ENCODE measurements at regions not wholly inside any gene's neighbourhood (a gene's known extent, or its start where the extent isn't known, plus 50 kb on each side); places are given as distances from the start of the nearest gene placed in this dataset.

DNA sequence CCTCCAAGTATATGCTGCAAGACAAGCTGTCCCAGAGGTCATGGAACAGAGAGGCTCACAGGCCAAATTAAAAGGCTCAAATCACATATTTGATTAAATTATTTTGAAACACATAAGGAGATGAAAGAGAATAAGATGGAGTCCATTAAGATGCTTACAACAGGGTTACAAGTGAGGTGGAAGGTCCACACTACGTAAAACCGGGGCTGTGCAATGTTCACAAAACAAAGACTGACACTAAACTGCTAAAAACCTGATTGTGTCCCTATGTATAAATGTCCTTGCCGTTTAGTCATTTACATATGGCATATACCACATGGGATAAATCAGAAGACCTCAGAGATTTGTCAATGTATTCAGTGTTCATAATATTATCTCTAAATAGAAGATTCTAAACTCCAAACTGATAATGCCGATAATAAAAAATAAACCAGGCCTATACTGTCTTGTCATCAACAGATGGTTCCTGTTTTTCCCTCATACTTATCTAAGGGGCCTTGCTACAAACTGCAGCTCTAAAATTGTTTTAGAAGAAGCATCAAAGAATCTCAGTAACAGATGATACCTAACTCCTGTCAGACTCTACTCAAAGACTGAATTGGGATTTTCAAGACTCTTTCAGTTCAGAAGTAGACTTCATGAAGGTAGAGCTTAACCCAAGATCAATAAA lies 51.8 kb upstream of the RIPOR2 start:
- Histone ChIP-seq H2BK12ac (ENCODE audit: low read depth, low read length) (peak overlapping the region; percentile 3; the same call in 1 of the 2 replicates), H2BK5ac (ENCODE audit: low read depth, low read length) (no peak overlapping the region), H4K20me1 (replicated peaks in 1 of 2; ENCODE audit: control insufficient read depth in 1 of 2, insufficient read depth in 2 of 2, low read length in 2 of 2) (no peaks in the 10 kb centered on the region), H4K91ac (replicated peaks; ENCODE audit: insufficient read length, low read length) (peak overlapping the region; percentile 38), H3K18ac (ENCODE audit: extremely low read depth, low read length) (0 out of 2 replicates have a peak overlapping the region, but pooled peaks have one; percentile 4), H3K4me1 (replicated peaks in 1 of 4; ENCODE audit: control insufficient read depth in 3 of 4, insufficient read depth in 4 of 4, low read length in 3 of 4) (peaks cover 5 to 13% (median 8%) of the 10 kb centered on the region in 4 experiments; a peak in 6 of 7 replicates), H2BK20ac (ENCODE audit: low read length) (peak overlapping the region; percentile 92), H3K4ac (replicated peaks; ENCODE audit: insufficient read length, low read depth, low read length) (no peak overlapping the region), H3K79me1 (ENCODE audit: low read depth, low read length) (no peaks in the 10 kb centered on the region), H3K14ac (ENCODE audit: insufficient read length) (no peak overlapping the region), H3K9me3 (ENCODE audit: insufficient read depth in 2 of 2, low read depth in 1 of 2, low read length in 1 of 2) (peaks cover 5 to 9% of the 10 kb centered on the region in 2 experiments), H4K8ac (ENCODE audit: extremely low read depth, insufficient read depth, low read length) (no peak overlapping the region), H3K4me3 (ENCODE audit: extremely low read depth in 1 of 4, insufficient read depth in 2 of 4, low read depth in 3 of 4, low read length in 4 of 4) (no peak overlapping the region), H3K4me2 (ENCODE audit: insufficient read depth in 1 of 2, low read depth in 2 of 2, low read length in 2 of 2) (no peak overlapping the region), H2AFZ (ENCODE audit: low read length) (no peak overlapping the region), H3K79me2 (ENCODE audit: control insufficient read depth in 1 of 2, insufficient read depth in 2 of 2, low read length in 2 of 2) (no peaks in the 10 kb centered on the region), H3K27me3 (replicated peaks in 1 of 4; ENCODE audit: control insufficient read depth in 3 of 4, extremely low read depth in 1 of 4, insufficient read depth in 3 of 4, low read length in 3 of 4) (no peaks in the 10 kb centered on the region), H2BK120ac (replicated peaks; ENCODE audit: low read depth, low read length) (peak overlapping the region; percentile 56), H3K23ac (ENCODE audit: insufficient read length) (no peak overlapping the region), H3K36me3 (ENCODE audit: control insufficient read depth in 2 of 4, insufficient read depth in 4 of 4, low read length in 3 of 4) (no peaks in the 10 kb centered on the region; a peak in 2 of 8 replicates), H3K27ac (ENCODE audit: low read depth, low read length) (no peak overlapping the region), H3K9ac (replicated peaks in 1 of 4; ENCODE audit: extremely low read depth in 1 of 4, low read depth in 3 of 4, low read length in 3 of 4) (no peak overlapping the region), H3K56ac (replicated peaks; ENCODE audit: insufficient read length, low read depth, low read length) (no peak overlapping the region), H4K5ac (ENCODE audit: insufficient read length, low read depth, low read length) (no peak overlapping the region), H2AK5ac (ENCODE audit: low read depth, low read length) (peak overlapping the region; percentile 84; the same call in 1 of the 2 replicates), H3K23me2 (ENCODE audit: low read depth, low read length) (no peaks in the 10 kb centered on the region), H2BK15ac (ENCODE audit: low read length) (no peak overlapping the region)
- CTCF ChIA-PET (ENCODE audit: partially characterized antibody): interaction anchor here (0.6 to 2.2 kb wide), 12 partner anchors 10 to 130 kb away, joined by 3 to 10 read pairs (median 4); no protein-coding TSS in a partner anchor
- DNase-seq (ENCODE audit: low read depth in 1 of 2, low spot score in 2 of 2) (no peak), FAIRE-seq (no peak)
- WGBS, 2 experiments (ENCODE audit: extremely low coverage in 1 of 2, insufficient coverage in 1 of 2, insufficient read length in 1 of 2, insufficient replicate concordance in 2 of 2, low coverage in 1 of 2, low lambda C conversion rate in 2 of 2, missing lambda C conversion rate in 1 of 2): 93% methylated on average over 4 of the region's 4 CpGs; no CpG with 5 or more reads in 1 of the 2 experiments
- TF ChIP-seq NRF1 (IDR thresholded peaks at IDR 0.05; ENCODE audit: low read depth, low read length): no peak
- POLR2A ChIA-PET (ENCODE audit: partially characterized antibody): interaction anchor here (1.0 to 1.2 kb wide), 3 partner anchors 10 to 132 kb away, joined by 3 read pairs; no protein-coding TSS in a partner anchor

All from H1 (cell line).